H1 (cell line): ENCODE measurements at regions not wholly inside any gene's neighbourhood (a gene's known extent, or its start where the extent isn't known, plus 50 kb on each side); places are given as distances from the start of the nearest gene placed in this dataset.

Source experiments
- CTCF ChIA-PET: fragments of 300-600 bp; sonication (Branson Sonifier 250); formaldehyde crosslinking; loops from one replicate; lab custom pipeline; 2021; ENCODE audit not compliant: partially characterized antibody; lab: Charles Lee
- POLR2A ChIA-PET: fragments of 300-600 bp; sonication (Branson Sonifier 250); formaldehyde crosslinking; loops from one replicate; lab custom pipeline; 2021; ENCODE audit warnings: inconsistent platforms; ENCODE audit not compliant: partially characterized antibody; lab: Charles Lee
- DNase-seq, 2 experiments: peaks; one replicate each; pipeline versions ENCODE4 v3.0.0 to v3.0.0-alpha.2; 2010 to 2022; ENCODE audit warnings: low spot score in 2 of 2, low read depth in 1 of 2, mixed read lengths in 1 of 2
- FAIRE-seq: peaks from 2 replicates; lab custom pipeline; 2011; peaks lifted over from hg19 to GRCh38; lab: Jason Lieb, UNC
- H2AFZ ChIP-seq: 2 replicates; pipeline ENCODE4 v1.8.1; 2012; ENCODE audit warnings: low read length, inconsistent platforms
- H2AK5ac ChIP-seq: 2 replicates; pipeline ENCODE4 v1.6.1; 2013; ENCODE audit warnings: low read depth, low read length
- H2BK120ac ChIP-seq: replicated peaks from 2 replicates; pipeline ENCODE3; 2013; ENCODE audit warnings: low read depth, low read length, inconsistent platforms
- H2BK12ac ChIP-seq: 2 replicates; pipeline ENCODE4 v1.6.1; 2013; ENCODE audit warnings: low read depth, low read length
- H2BK15ac ChIP-seq: 2 replicates; pipeline ENCODE4 v1.6.1; 2013; ENCODE audit warnings: low read length
- H2BK20ac ChIP-seq: 2 replicates; pipeline ENCODE4 v1.6.1; 2013; ENCODE audit warnings: low read length
- H2BK5ac ChIP-seq: 2 replicates; pipeline ENCODE4 v1.6.1; 2013; ENCODE audit warnings: low read depth, low read length
- H3K14ac ChIP-seq: 2 replicates; pipeline ENCODE4 v1.6.1; 2013; ENCODE audit warnings: inconsistent platforms; ENCODE audit not compliant: insufficient read length
- H3K18ac ChIP-seq: 2 replicates; pipeline ENCODE4 v1.6.1; 2013; ENCODE audit warnings: low read length; ENCODE audit errors: extremely low read depth
- H3K23ac ChIP-seq: 2 replicates; pipeline ENCODE4 v1.6.1; 2013; ENCODE audit warnings: inconsistent platforms; ENCODE audit not compliant: insufficient read length
- H3K23me2 ChIP-seq: 2 replicates; pipeline ENCODE4 v1.6.1; 2013; ENCODE audit warnings: low read depth, low read length
- H3K27ac ChIP-seq: 2 replicates; pipeline ENCODE4 v1.6.1; 2011; ENCODE audit warnings: low read depth, low read length, inconsistent platforms
- H3K27me3 ChIP-seq, 4 experiments: replicated peaks in 1 of 4; 1 replicate in 1 of 4; 2 replicates in 3 of 4; pipeline versions ENCODE4 v1.6.1 to v1.8.1; 2011 to 2013; ENCODE audit warnings: low read length in 3 of 4, mild to moderate bottlenecking in 3 of 4, inconsistent platforms in 2 of 4, mixed read lengths in 2 of 4, moderate library complexity in 1 of 4; ENCODE audit not compliant: control insufficient read depth in 3 of 4, insufficient read depth in 3 of 4; ENCODE audit errors: extremely low read depth in 1 of 4
- H3K36me3 ChIP-seq, 4 experiments: 2 replicates each; pipeline versions ENCODE4 v1.6.1 to v1.8.1; 2011 to 2013; ENCODE audit warnings: mild to moderate bottlenecking in 4 of 4, low read length in 3 of 4, moderate library complexity in 2 of 4, control low read depth in 1 of 4, inconsistent platforms in 1 of 4; ENCODE audit not compliant: insufficient read depth in 4 of 4, control insufficient read depth in 2 of 4
- H3K4ac ChIP-seq: replicated peaks from 2 replicates; pipeline ENCODE3; 2013; ENCODE audit warnings: low read length, low read depth, mixed read lengths, inconsistent platforms; ENCODE audit not compliant: insufficient read length
- H3K4me1 ChIP-seq, 4 experiments: replicated peaks in 1 of 4; 1 replicate in 1 of 4; 2 replicates in 3 of 4; pipeline versions ENCODE4 v1.6.1 to v1.8.1; 2011 to 2013; ENCODE audit warnings: low read length in 3 of 4, inconsistent platforms in 2 of 4, mixed read lengths in 1 of 4; ENCODE audit not compliant: insufficient read depth in 4 of 4, control insufficient read depth in 3 of 4
- H3K4me2 ChIP-seq, 2 experiments: 2 replicates each; pipeline versions ENCODE4 v1.6.1 to v1.8.1; 2011 to 2013; ENCODE audit warnings: low read depth in 2 of 2, low read length in 2 of 2, control low read depth in 1 of 2, inconsistent platforms in 1 of 2, mild to moderate bottlenecking in 1 of 2; ENCODE audit not compliant: insufficient read depth in 1 of 2
- H3K4me3 ChIP-seq, 4 experiments: fragments of 200-600, 300-600 bp in 1 of 4; sonication (generic), shearing (Covaris generic), sonication (Bioruptor Twin) in 1 of 4; 2 replicates each; pipeline versions ENCODE4 v1.5.1 to v1.8.1; 2011 to 2016; ENCODE audit warnings: low read length in 4 of 4, low read depth in 3 of 4, control low read depth in 2 of 4, inconsistent platforms in 2 of 4, mild to moderate bottlenecking in 2 of 4, mixed read lengths in 1 of 4, moderate library complexity in 1 of 4; ENCODE audit not compliant: insufficient read depth in 2 of 4; ENCODE audit errors: extremely low read depth in 1 of 4
- H3K56ac ChIP-seq: replicated peaks from 2 replicates; pipeline ENCODE3; 2013; ENCODE audit warnings: low read depth, mild to moderate bottlenecking, mixed read lengths, low read length, inconsistent platforms; ENCODE audit not compliant: insufficient read length
- H3K79me1 ChIP-seq: 2 replicates; pipeline ENCODE4 v1.6.1; 2013; ENCODE audit warnings: low read depth, low read length, control low read depth
- H3K79me2 ChIP-seq, 2 experiments: 2 replicates each; pipeline versions ENCODE4 v1.6.1 to v1.8.1; 2012 to 2013; ENCODE audit warnings: low read length in 2 of 2, mild to moderate bottlenecking in 2 of 2, inconsistent platforms in 1 of 2; ENCODE audit not compliant: insufficient read depth in 2 of 2, control insufficient read depth in 1 of 2
- H3K9ac ChIP-seq, 4 experiments: replicated peaks in 1 of 4; 1 replicate in 1 of 4; 2 replicates in 3 of 4; pipeline versions ENCODE4 v1.6.1 to v1.8.1; 2011 to 2013; ENCODE audit warnings: low read depth in 3 of 4, low read length in 3 of 4, control low read depth in 2 of 4, mild to moderate bottlenecking in 2 of 4, moderate library complexity in 2 of 4, inconsistent platforms in 1 of 4; ENCODE audit errors: extremely low read depth in 1 of 4
- H3K9me3 ChIP-seq, 2 experiments: 2 replicates each; pipeline versions ENCODE4 v1.6.1 to v1.8.1; 2012 to 2013; ENCODE audit warnings: mild to moderate bottlenecking in 2 of 2, moderate library complexity in 2 of 2, control low read depth in 1 of 2, inconsistent platforms in 1 of 2, low read depth in 1 of 2, low read length in 1 of 2, mixed read lengths in 1 of 2; ENCODE audit not compliant: insufficient read depth in 2 of 2
- H4K20me1 ChIP-seq, 2 experiments: replicated peaks in 1 of 2; 2 replicates each; pipeline versions ENCODE3 to v1.8.1; 2011 to 2013; ENCODE audit warnings: inconsistent platforms in 2 of 2, low read length in 2 of 2, mild to moderate bottlenecking in 1 of 2; ENCODE audit not compliant: insufficient read depth in 2 of 2, control insufficient read depth in 1 of 2
- H4K5ac ChIP-seq: 2 replicates; pipeline ENCODE4 v1.6.1; 2013; ENCODE audit warnings: low read length, low read depth, mixed read lengths, inconsistent platforms; ENCODE audit not compliant: insufficient read length
- H4K8ac ChIP-seq: 2 replicates; pipeline ENCODE4 v1.8.0; 2013; ENCODE audit warnings: mild to moderate bottlenecking, moderate library complexity, low read length, inconsistent platforms; ENCODE audit not compliant: insufficient read depth; ENCODE audit errors: extremely low read depth
- H4K91ac ChIP-seq: replicated peaks from 2 replicates; pipeline ENCODE3; 2013; ENCODE audit warnings: low read length, mixed read lengths, inconsistent platforms; ENCODE audit not compliant: insufficient read length
- ATF3 ChIP-seq: IDR thresholded peaks from 2 replicates; pipeline ENCODE4 v1.6.1; 2011; ENCODE audit warnings: low read depth, mild to moderate bottlenecking, low read length; ENCODE audit not compliant: insufficient read depth
- BRCA1 ChIP-seq: IDR thresholded peaks from 2 replicates; pipeline ENCODE4 v1.6.1; 2012; ENCODE audit warnings: low read depth, low read length, improper control_type of control experiment
- CBX8 ChIP-seq: fragments of 300-800, 300-1000 bp; sonication (generic); IDR thresholded peaks from 2 replicates; pipeline ENCODE4 v1.7.1; 2016; ENCODE audit warnings: low read depth, low read length, borderline replicate concordance
- CTBP2 ChIP-seq: IDR thresholded peaks from 2 replicates; pipeline ENCODE4 v1.7.0; 2011; ENCODE audit warnings: borderline replicate concordance, mild to moderate bottlenecking, moderate library complexity, mixed read lengths, low read length; ENCODE audit not compliant: insufficient read depth, insufficient read length
- GABPA ChIP-seq: IDR thresholded peaks from 2 replicates; pipeline ENCODE4 v1.6.1; 2011; ENCODE audit warnings: mild to moderate bottlenecking, low read length, moderate library complexity, borderline replicate concordance; ENCODE audit not compliant: insufficient read depth
- JUND ChIP-seq: IDR thresholded peaks from 2 replicates; pipeline ENCODE4 v1.6.1; 2011; ENCODE audit warnings: mild to moderate bottlenecking, improper control_type of control experiment, low read length
- KDM1A ChIP-seq: fragments of 200-600, 300-600 bp; sonication (generic); IDR thresholded peaks from 2 replicates; pipeline ENCODE4 v1.7.1; 2016; ENCODE audit warnings: mild to moderate bottlenecking, low read length, borderline replicate concordance
- RNF2 ChIP-seq: fragments of 200-900, 300-1000 bp; sonication (generic); IDR thresholded peaks from 2 replicates; pipeline ENCODE4 v1.7.1; 2016; ENCODE audit warnings: borderline replicate concordance, low read depth, mild to moderate bottlenecking, antibody characterized with exemption, low read length; ENCODE audit not compliant: poor library complexity, severe bottlenecking; ENCODE audit errors: missing control alignments
- SIRT6 ChIP-seq: IDR thresholded peaks from one replicate; pipeline ENCODE4 v1.7.1; 2012; ENCODE audit warnings: low read length, inconsistent platforms
- SP4 ChIP-seq: IDR thresholded peaks from 2 replicates; pipeline ENCODE4 v1.6.1; 2012; ENCODE audit warnings: low read length, inconsistent platforms
- TAF1 ChIP-seq: IDR thresholded peaks from 2 replicates; pipeline ENCODE4 v1.6.1; 2011; ENCODE audit warnings: mild to moderate bottlenecking, low read depth, low read length
- TEAD4 ChIP-seq: IDR thresholded peaks from 2 replicates; pipeline ENCODE4 v1.6.1; 2012; ENCODE audit warnings: low read depth, low read length, inconsistent platforms, mixed read lengths
- WGBS, 2 experiments: shearing (Covaris generic) in 1 of 2; methylation state at CpG; one replicate each; pipeline versions ENCODE4 v1.1.6 to v1.1.7; 2013 to 2015; ENCODE audit warnings: low lambda C conversion rate in 2 of 2, mixed read lengths in 2 of 2, inconsistent platforms in 1 of 2, low coverage in 1 of 2, missing lambda C conversion rate in 1 of 2; ENCODE audit not compliant: insufficient replicate concordance in 2 of 2, insufficient coverage in 1 of 2, insufficient read length in 1 of 2; ENCODE audit errors: extremely low coverage in 1 of 2, missing lambda C conversion rate in 1 of 2; 5-methylcytosine and 5-hydroxymethylcytosine counted together

GRCh38 chr2:106959975-106960682, 74.2 kb upstream of the ST6GAL2 start:
- CTCF ChIA-PET, result interaction anchor here (1.0 to 2.3 kb wide), 2 partner anchors 19 to 59 kb away, joined by 3 to 6 read pairs; no protein-coding TSS in a partner anchor
- H3K4me2 ChIP-seq, result no peak overlapping the region
- TF ChIP-seq TAF1, result no peak
- no peak for TF ChIP-seq SIRT6
- no peak for TF ChIP-seq SP4
- TF ChIP-seq ATF3, result no peak
- no peak for TF ChIP-seq BRCA1
- TF ChIP-seq CBX8, result no peak
- no peak for TF ChIP-seq GABPA
- no peak for TF ChIP-seq JUND
- TF ChIP-seq KDM1A, result no peak
- no peak for TF ChIP-seq CTBP2
- TF ChIP-seq RNF2, result no peak
- TF ChIP-seq TEAD4, result no peak

More at GRCh38 chr2:106959975-106960682, 74.2 kb upstream of the ST6GAL2 start:
- WGBS, 2 experiments, result 71% methylated on average over 1 of the region's 1 CpG; no CpG with 5 or more reads in 1 of the 2 experiments
- no peak overlapping the region for H4K91ac ChIP-seq
- no peak overlapping the region for H2AK5ac ChIP-seq
- H2BK12ac ChIP-seq, result no peak overlapping the region
- H3K27ac ChIP-seq, result no peak overlapping the region
- no peak overlapping the region for H2AFZ ChIP-seq
- H3K14ac ChIP-seq, result no peak overlapping the region
- H3K23me2 ChIP-seq, result no peaks in the 10 kb centered on the region
- FAIRE-seq (no peak), DNase-seq (no peak)
- no peak overlapping the region for H3K23ac ChIP-seq
- no peak overlapping the region for H2BK120ac ChIP-seq
- no peaks in the 10 kb centered on the region for H3K79me2 ChIP-seq
- no peak overlapping the region for H3K4ac ChIP-seq
- no peaks in the 10 kb centered on the region for H3K4me1 ChIP-seq
- H2BK15ac ChIP-seq, result no peak overlapping the region
- H3K56ac ChIP-seq, result no peak overlapping the region
- H3K18ac ChIP-seq, result no peak overlapping the region
- H3K4me3 ChIP-seq, result no peak overlapping the region
- H3K27me3 ChIP-seq, result no peaks in the 10 kb centered on the region
- no peak overlapping the region for H2BK5ac ChIP-seq
- H3K36me3 ChIP-seq, result no peaks in the 10 kb centered on the region
- no peak overlapping the region for H2BK20ac ChIP-seq
- H4K20me1 ChIP-seq, result no peaks in the 10 kb centered on the region
- H3K9ac ChIP-seq, result no peak overlapping the region
- no peaks in the 10 kb centered on the region for H3K79me1 ChIP-seq
- no peaks in the 10 kb centered on the region for H3K9me3 ChIP-seq
- POLR2A ChIA-PET, result no interaction called here
- no peak overlapping the region for H4K5ac ChIP-seq
- H4K8ac ChIP-seq, result no peak overlapping the region
